GM12878 (cell line): ENCODE measurements at regions not wholly inside any gene's neighbourhood (a gene's known extent, or its start where the extent isn't known, plus 50 kb on each side); places are given as distances from the start of the nearest gene placed in this dataset.
A peak's percentile ranks its signal among the peaks of the same experiment; 100 is the strongest.
"Not testable (repeated sequence)": the region's sequence is repeated elsewhere in the genome, so short reads cannot be mapped to it uniquely, and the experiment has no call there.

Experiments used
- ATAC-seq: fragments of 200-7000 bp; cut with Tn5 transposase; 3 replicates; pipeline ENCODE4 v1.9.1; 2020; ENCODE audit warnings: mild to moderate bottlenecking, moderate library complexity
- BruUV-seq: library from RNA; stranded (reverse); fragments of 400-500 nt; replicated peaks from 2 replicates; lab custom pipeline; 2021; lab: Mats Ljungman, UMichigan
- CTCF ChIA-PET: fragments of 300-600 bp; sonication (Branson Sonifier 250); formaldehyde crosslinking; extraction: SDS; loops from one replicate; lab custom pipeline; 2021; ENCODE audit warnings: inconsistent platforms; lab: Yijun Ruan, JAX
- POLR2A ChIA-PET: fragments of 350-600 bp; formaldehyde crosslinking; extraction: SDS; loops from one replicate; lab custom pipeline; 2021; ENCODE audit warnings: inconsistent platforms; lab: Charles Lee
- RAD21 ChIA-PET: fragments of 300-600 bp; sonication (Branson Sonifier 250); formaldehyde crosslinking; loops from one replicate; lab custom pipeline; 2023; ENCODE audit warnings: antibody characterized with exemption; ENCODE audit not compliant: unreplicated experiment; lab: Charles Lee
- SMC1A ChIA-PET: fragments of 300-600 bp; sonication (Branson Sonifier 250); formaldehyde crosslinking; loops from one replicate; lab custom pipeline; 2023; ENCODE audit not compliant: unreplicated experiment, uncharacterized antibody; lab: Charles Lee
- DNase-seq: peaks from one replicate; pipeline ENCODE4 v3.0.0-alpha.2; 2011; ENCODE audit warnings: low read depth, low spot score
- FAIRE-seq: peaks from 3 replicates; lab custom pipeline; 2011; peaks lifted over from hg19 to GRCh38; lab: Jason Lieb, UNC
- H2AFZ ChIP-seq: 2 replicates; pipeline ENCODE4 v1.6.0; 2011; ENCODE audit warnings: low read depth, low read length, control low read depth; ENCODE audit not compliant: control insufficient read depth
- H3K27ac ChIP-seq: 2 replicates; pipeline ENCODE4 v1.5.1; 2011; ENCODE audit warnings: control low read depth; ENCODE audit not compliant: control insufficient read depth, insufficient read depth
- H3K27me3 ChIP-seq, 2 experiments: replicated peaks in 1 of 2; 2 replicates each; pipeline versions ENCODE4 v1.6.0 to v1.6.1; 2011; ENCODE audit warnings: low read length in 1 of 2; ENCODE audit not compliant: control insufficient read depth in 2 of 2, insufficient read depth in 2 of 2
- H3K36me3 ChIP-seq, 2 experiments: 2 replicates each; pipeline ENCODE4 v1.5.1; 2011; ENCODE audit warnings: low read length in 1 of 2; ENCODE audit not compliant: control insufficient read depth in 2 of 2, insufficient read depth in 2 of 2
- H3K4me1 ChIP-seq: 2 replicates; pipeline ENCODE4 v1.6.1; 2011; ENCODE audit warnings: mild to moderate bottlenecking, low read length, moderate library complexity, mixed read lengths; ENCODE audit not compliant: control insufficient read depth, insufficient read depth
- H3K4me2 ChIP-seq: 2 replicates; pipeline ENCODE4 v1.6.0; 2011; ENCODE audit warnings: control low read depth; ENCODE audit not compliant: control insufficient read depth, insufficient read depth
- H3K4me3 ChIP-seq: fragments of 200-600 bp; sonication (generic); 2 replicates; pipeline ENCODE4 v1.5.1; 2016
- H3K79me2 ChIP-seq: 2 replicates; pipeline ENCODE4 v1.6.0; 2011; ENCODE audit warnings: low read length; ENCODE audit not compliant: control insufficient read depth, insufficient read depth
- H3K9ac ChIP-seq: 2 replicates; pipeline ENCODE4 v1.8.0; 2011; ENCODE audit warnings: low read length, control low read depth, mixed read lengths; ENCODE audit not compliant: control insufficient read depth, insufficient read depth
- H3K9me3 ChIP-seq: replicated peaks from 3 replicates; pipeline ENCODE4 v1.5.1; 2011; ENCODE audit warnings: mild to moderate bottlenecking, low read length; ENCODE audit not compliant: control insufficient read depth, insufficient read depth
- H4K20me1 ChIP-seq: 2 replicates; pipeline ENCODE4 v1.6.0; 2011; ENCODE audit not compliant: control insufficient read depth, insufficient read depth
- BMI1 ChIP-seq: fragments of 450-650 bp; IDR thresholded peaks from 2 replicates; pipeline ENCODE4 v1.6.1; 2016; ENCODE audit warnings: mild to moderate bottlenecking, moderate library complexity, borderline replicate concordance
- CBX5 ChIP-seq: sonication (generic); IDR thresholded peaks from 2 replicates; pipeline ENCODE4 v1.6.1; 2016; ENCODE audit warnings: low read depth, moderate library complexity, mild to moderate bottlenecking, inconsistent platforms
- CREM ChIP-seq: IDR thresholded peaks from 2 replicates; pipeline ENCODE4 v1.6.1; 2014; ENCODE audit warnings: antibody characterized with exemption, low read depth
- CTCF ChIP-seq, 3 experiments: IDR thresholded peaks in 2 of 3; conservative IDR thresholded peaks in 1 of 3; 2 replicates each; pipeline ENCODE4 v1.5.1; 2011; ENCODE audit warnings: low read depth in 3 of 3, low read length in 3 of 3, mild to moderate bottlenecking in 3 of 3, control low read depth in 2 of 3, moderate library complexity in 2 of 3, inconsistent platforms in 1 of 3, mixed read lengths in 1 of 3; ENCODE audit not compliant: control insufficient read depth in 2 of 3, insufficient read depth in 1 of 3; ENCODE audit errors: extremely low read depth in 1 of 3
- EED ChIP-seq: sonication (generic); IDR thresholded peaks from 2 replicates; pipeline ENCODE4 v1.6.1; 2016; ENCODE audit warnings: antibody characterized with exemption, low read depth
- EGR1 ChIP-seq, 2 experiments: IDR thresholded peaks; 1 replicate in 1 of 2; 2 replicates in 1 of 2; pipeline ENCODE4 v1.6.1; 2011 to 2012; ENCODE audit warnings: low read depth in 2 of 2, low read length in 2 of 2, borderline replicate concordance in 1 of 2, mild to moderate bottlenecking in 1 of 2, moderate library complexity in 1 of 2
- MXI1 ChIP-seq: fragments of 150-350 bp; IDR thresholded peaks from 2 replicates; pipeline ENCODE4 v1.6.1; 2011; ENCODE audit warnings: low read depth, mild to moderate bottlenecking, inconsistent platforms, low read length, improper control_type of control experiment
- NFXL1 ChIP-seq: fragments of 450-650 bp; IDR thresholded peaks from 2 replicates; pipeline ENCODE4 v1.6.1; 2017; ENCODE audit warnings: antibody characterized with exemption, mild to moderate bottlenecking, borderline replicate concordance
- NR2C2 ChIP-seq: IDR thresholded peaks from 2 replicates; pipeline ENCODE4 v1.6.1; 2011; ENCODE audit warnings: borderline replicate concordance, low read depth; ENCODE audit not compliant: control insufficient read depth, insufficient read length
- PAX5 ChIP-seq: IDR thresholded peaks from 2 replicates; pipeline ENCODE4 v1.6.1; 2011; ENCODE audit warnings: low read depth, low read length, borderline replicate concordance
- RAD21 ChIP-seq: IDR thresholded peaks from 2 replicates; pipeline ENCODE4 v1.6.1; 2011; ENCODE audit warnings: mild to moderate bottlenecking, low read depth, low read length, moderate library complexity; ENCODE audit not compliant: insufficient read depth
- RFX5 ChIP-seq: IDR thresholded peaks from 2 replicates; pipeline ENCODE4 v1.6.1; 2011; ENCODE audit warnings: low read depth, low read length, improper control_type of control experiment
- SIN3A ChIP-seq: IDR thresholded peaks from 2 replicates; pipeline ENCODE4 v1.6.1; 2012; ENCODE audit warnings: low read depth, low read length, improper control_type of control experiment
- SKIL ChIP-seq: fragments of 450-650 bp; IDR thresholded peaks from 2 replicates; pipeline ENCODE4 v1.6.1; 2017; ENCODE audit warnings: mild to moderate bottlenecking, low read depth, inconsistent platforms; ENCODE audit not compliant: poor library complexity, severe bottlenecking
- SMARCA5 ChIP-seq: fragments of 450-650 bp; IDR thresholded peaks from 2 replicates; pipeline ENCODE4 v1.6.1; 2017; ENCODE audit warnings: mild to moderate bottlenecking
- SMC3 ChIP-seq: IDR thresholded peaks from 2 replicates; pipeline ENCODE4 v1.6.1; 2011; ENCODE audit warnings: low read length, improper control_type of control experiment, borderline replicate concordance
- TCF12 ChIP-seq: IDR thresholded peaks from 2 replicates; pipeline ENCODE4 v1.6.1; 2011; ENCODE audit warnings: low read depth, mild to moderate bottlenecking, low read length
- YY1 ChIP-seq: IDR thresholded peaks from 2 replicates; pipeline ENCODE4 v1.6.1; 2011; ENCODE audit warnings: low read depth, mild to moderate bottlenecking, low read length
- WGBS: methylation state at CpG from one replicate; pipeline ENCODE4 v1.1.6; 2016; ENCODE audit warnings: low lambda C conversion rate; ENCODE audit not compliant: insufficient replicate concordance, insufficient coverage; ENCODE audit errors: missing lambda C conversion rate; 5-methylcytosine and 5-hydroxymethylcytosine counted together
- in situ Hi-C: fragments of 300-500 bp; cut with MboI; formaldehyde crosslinking; loops from 9 replicates; pipeline ENCODE4 v1.14.3; 2018; ENCODE audit warnings: mixed read lengths
- intact Hi-C: fragments of 100-400 bp; cut with micrococcal nuclease; formaldehyde crosslinking; loops from one replicate; pipeline ENCODE4 v1.14.2; 2022; ENCODE audit not compliant: unreplicated experiment

- TF ChIP-seq NR2C2 (no peak), SIN3A (no peak), MXI1 (no peak), RFX5 (no peak), EGR1 (IDR thresholded peaks at IDR 0.05; ENCODE audit: borderline replicate concordance in 1 of 2, low read depth in 2 of 2, low read length in 2 of 2) (no peak), CBX5 (no peak), SKIL (no peak), BMI1 (no peak), PAX5 (no peak), CREM (no peak)
Measured at GRCh38 chr13:21291840-21292239, 115.4 kb downstream of the MRPL57 start (continued).

GRCh38 chr13:21296991-21297390 lies 120.5 kb downstream of the MRPL57 start:
- ChIA-PET POLR2A (interaction anchor here (2.4 kb wide), 1 partner anchor 180 kb away, joined by 8 read pairs; no protein-coding TSS in a partner anchor), CTCF (interaction anchor here (0.6 to 6.9 kb wide), 28 partner anchors 12 to 263 kb away, joined by 3 to 156 read pairs (median 5); partner anchors contain the start of genes MRPL57 and ZDHHC20), RAD21 (interaction anchor here (0.8 to 5.3 kb wide), 8 partner anchors 32 to 197 kb away, joined by 3 to 63 read pairs (median 6); partner anchors contain the start of genes MRPL57, SKA3 and ZDHHC20), SMC1A (interaction anchor here (0.6 to 7.7 kb wide), 15 partner anchors 11 to 368 kb away, joined by 3 to 70 read pairs (median 4); partner anchors contain the start of genes MRPL57, SKA3 and ZDHHC20)
- H3K27me3 ChIP-seq, FAIRE-seq, BruUV-seq, H3K4me1 ChIP-seq, H3K9ac ChIP-seq, H3K4me2 ChIP-seq, H3K79me2 ChIP-seq, H4K20me1 ChIP-seq, DNase-seq, H3K27ac ChIP-seq, H3K36me3 ChIP-seq, H3K4me3 ChIP-seq, H3K9me3 ChIP-seq: not testable (repeated sequence)
- H2AFZ ChIP-seq: peak overlapping the region; percentile 98
- TF ChIP-seq NFXL1 (peak; percentile 77; the same call in 1 of the 2 replicates), CTCF (IDR thresholded peaks at IDR 0.05 in 2 of 3, conservative IDR thresholded peaks at IDR 0.05 in 1 of 3; ENCODE audit: control insufficient read depth in 2 of 3, extremely low read depth in 1 of 3, insufficient read depth in 1 of 3, low read depth in 3 of 3, low read length in 3 of 3) (peak; percentile 42 to 60 (median 60); a peak in 5 of 6 replicates), SMARCA5 (0 out of 2 replicates have a peak, but pooled peaks have one; percentile 25), YY1 (peak; percentile 50; the same call in 1 of the 2 replicates), SMC3 (peak; percentile 73), RAD21 (peak; percentile 71), TCF12 (0 out of 2 replicates have a peak, but pooled peaks have one; percentile 21), EED (0 out of 2 replicates have a peak, but pooled peaks have one; percentile 27)
- in situ Hi-C loops (loop anchor here (5.0 to 25.0 kb wide), 2 partner anchors 180 to 1490 kb away; no protein-coding TSS in a partner anchor), intact Hi-C loops (loop anchor here (1.0 to 10.0 kb wide), 6 partner anchors 120 to 1498 kb away; partner anchors contain the start of genes MRPL57, SKA3 and ZDHHC20)
- ATAC-seq: peak; percentile 65
- 15% methylated on average over 5 of the region's 5 CpGs for WGBS
